GM10248 (cell line): ENCODE measurements at regions not wholly inside any gene's neighbourhood (a gene's known extent, or its start where the extent isn't known, plus 50 kb on each side); places are given as distances from the start of the nearest gene placed in this dataset.

Experiments used
- CTCF ChIA-PET: fragments of 300-600 bp; sonication (Branson Sonifier 250); formaldehyde crosslinking; extraction: SDS; loops from one replicate; lab custom pipeline; 2021; ENCODE audit warnings: antibody characterized with exemption; lab: Yijun Ruan, JAX
- POLR2A ChIA-PET: fragments of 350-650 bp; sonication (Branson Sonifier 250); formaldehyde crosslinking; extraction: SDS; loops from one replicate; lab custom pipeline; 2020; ENCODE audit warnings: antibody characterized with exemption; lab: Yijun Ruan, JAX
- DNase-seq: peaks from one replicate; pipeline ENCODE4 v3.0.0; 2012; ENCODE audit errors: extremely low spot score
- TF ChIP-seq, protein P1 (sequence below): IDR thresholded peaks from 2 replicates; pipeline ENCODE4 v1.5.1; 2012; ENCODE audit warnings: mild to moderate bottlenecking, low read depth; ENCODE audit errors: extremely low read depth, missing control alignments, control extremely low read depth

DNA sequence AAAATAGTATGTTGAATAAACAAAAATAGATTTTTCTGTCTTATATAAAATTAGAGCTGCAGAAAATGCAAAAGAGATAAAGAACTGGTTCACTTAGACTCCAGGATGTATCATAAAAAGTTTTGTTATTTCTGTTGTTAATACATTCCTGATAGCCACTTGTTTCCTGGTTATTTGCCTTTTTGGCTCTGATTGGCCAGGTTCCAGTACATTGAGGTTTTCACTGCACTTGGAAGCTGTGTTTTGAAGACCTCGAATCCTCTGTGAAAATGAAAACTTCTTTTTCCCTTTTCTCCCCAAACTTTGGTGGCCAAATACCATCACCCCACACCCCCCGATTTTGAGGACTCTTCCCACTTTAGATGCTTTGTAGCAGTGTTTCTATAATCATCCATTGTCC lies 525.3 kb downstream of the MED13L start:
- DNase-seq: no peak
- CTCF ChIA-PET: interaction anchor here (1.1 to 2.4 kb wide), 3 partner anchors 10 to 1772 kb away, joined by 5 to 8 read pairs (median 7); no protein-coding TSS in a partner anchor
- TF ChIP-seq, protein P1, sequence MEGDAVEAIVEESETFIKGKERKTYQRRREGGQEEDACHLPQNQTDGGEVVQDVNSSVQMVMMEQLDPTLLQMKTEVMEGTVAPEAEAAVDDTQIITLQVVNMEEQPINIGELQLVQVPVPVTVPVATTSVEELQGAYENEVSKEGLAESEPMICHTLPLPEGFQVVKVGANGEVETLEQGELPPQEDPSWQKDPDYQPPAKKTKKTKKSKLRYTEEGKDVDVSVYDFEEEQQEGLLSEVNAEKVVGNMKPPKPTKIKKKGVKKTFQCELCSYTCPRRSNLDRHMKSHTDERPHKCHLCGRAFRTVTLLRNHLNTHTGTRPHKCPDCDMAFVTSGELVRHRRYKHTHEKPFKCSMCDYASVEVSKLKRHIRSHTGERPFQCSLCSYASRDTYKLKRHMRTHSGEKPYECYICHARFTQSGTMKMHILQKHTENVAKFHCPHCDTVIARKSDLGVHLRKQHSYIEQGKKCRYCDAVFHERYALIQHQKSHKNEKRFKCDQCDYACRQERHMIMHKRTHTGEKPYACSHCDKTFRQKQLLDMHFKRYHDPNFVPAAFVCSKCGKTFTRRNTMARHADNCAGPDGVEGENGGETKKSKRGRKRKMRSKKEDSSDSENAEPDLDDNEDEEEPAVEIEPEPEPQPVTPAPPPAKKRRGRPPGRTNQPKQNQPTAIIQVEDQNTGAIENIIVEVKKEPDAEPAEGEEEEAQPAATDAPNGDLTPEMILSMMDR: no peak
- POLR2A ChIA-PET: no interaction called here

DNA sequence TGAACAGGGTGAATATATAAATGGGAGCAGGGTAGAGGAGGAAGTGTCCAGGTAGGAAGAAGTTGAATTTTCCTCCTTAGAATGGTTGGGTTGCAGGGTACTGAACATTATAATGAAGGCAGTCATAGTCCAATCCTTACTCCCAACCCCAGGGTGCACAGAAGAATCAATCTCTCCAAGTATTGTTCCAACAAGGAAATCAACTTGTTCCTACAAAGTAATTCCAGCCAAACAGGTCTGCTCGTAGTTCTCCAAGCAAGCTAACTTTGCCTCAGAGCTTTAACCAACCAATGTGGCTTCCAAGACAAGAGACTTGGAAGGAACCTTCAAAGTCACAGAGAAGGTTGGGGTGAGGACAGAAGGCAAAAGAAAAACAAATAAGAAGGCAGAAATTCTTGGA lies 527.2 kb downstream of the MED13L start:
- CTCF ChIA-PET: no interaction called here
- no peak for DNase-seq
- TF ChIP-seq, protein P1: no peak
- POLR2A ChIA-PET: no interaction called here

DNA sequence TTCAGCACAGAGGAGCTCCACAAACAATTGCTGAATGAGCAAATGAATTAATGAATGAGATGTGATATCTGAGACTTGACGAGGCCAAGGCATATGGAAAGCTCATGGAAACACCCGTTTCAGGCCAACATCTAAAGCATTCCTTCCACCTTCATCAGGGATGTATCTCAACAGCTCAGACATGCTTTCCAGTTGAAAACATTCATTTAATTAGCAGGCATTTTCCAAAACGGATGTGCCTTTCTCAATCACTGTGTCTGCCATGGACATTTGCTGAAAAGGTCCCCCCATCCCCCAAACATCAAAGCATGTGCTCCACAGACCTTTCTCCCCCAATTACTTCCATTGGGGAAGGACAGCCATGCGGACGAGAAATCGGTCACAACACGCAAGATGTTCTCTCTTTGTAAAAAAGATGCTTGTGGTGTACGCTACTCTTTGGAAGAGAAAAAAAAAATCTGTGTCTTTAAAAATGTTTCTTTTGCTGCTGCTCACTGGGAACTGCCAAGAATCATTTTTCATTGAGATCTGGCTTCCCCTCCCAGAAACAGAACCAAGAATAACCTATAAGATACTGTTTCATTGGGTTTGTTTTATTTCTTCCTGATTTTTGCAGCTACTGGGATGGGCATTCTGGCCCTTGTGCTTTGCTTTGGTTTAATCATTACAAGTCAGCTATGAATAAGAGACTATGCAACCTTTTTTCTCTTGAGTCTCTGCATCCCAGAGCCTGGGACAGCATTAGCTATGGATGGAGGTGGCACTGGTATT lies 528.2 kb downstream of the MED13L start:
- TF ChIP-seq, protein P1: no peak
- POLR2A ChIA-PET: no interaction called here
- DNase-seq: no peak
- CTCF ChIA-PET: interaction anchor here (1.1 to 2.0 kb wide), 4 partner anchors 9 to 1769 kb away, joined by 3 to 7 read pairs (median 4); no protein-coding TSS in a partner anchor

DNA sequence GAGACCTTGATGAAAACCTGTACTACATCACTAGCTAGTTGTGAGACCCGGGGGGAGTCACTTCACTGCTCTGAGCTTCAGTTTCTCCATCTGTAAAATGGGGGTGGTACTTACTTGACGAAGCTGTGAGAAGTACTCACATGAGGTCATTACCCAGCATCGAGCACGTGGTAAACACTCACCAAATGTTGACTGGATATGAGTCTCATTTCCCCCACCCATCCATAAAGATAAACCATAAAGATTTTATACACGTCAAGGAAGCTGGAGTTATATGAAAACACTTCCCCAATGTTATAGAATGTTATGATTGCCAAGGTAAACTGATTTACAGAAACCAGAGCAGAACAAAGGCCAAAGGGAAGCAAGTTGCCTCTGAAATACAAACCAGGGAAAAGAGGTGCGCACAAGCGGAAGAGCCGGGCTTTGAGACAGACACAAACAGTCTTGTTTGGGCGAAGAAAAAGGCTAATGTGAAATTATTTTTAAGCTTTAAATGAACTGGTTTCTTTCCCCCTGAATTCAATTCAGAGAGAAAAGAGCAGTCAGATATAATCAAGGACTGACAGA lies 536.8 kb downstream of the MED13L start:
- POLR2A ChIA-PET: no interaction called here
- CTCF ChIA-PET: interaction anchor here (0.9 to 1.7 kb wide), 3 partner anchors 8 to 12 kb away, joined by 4 to 7 read pairs (median 4); no protein-coding TSS in a partner anchor
- no peak for DNase-seq
- TF ChIP-seq, protein P1: no peak

DNA sequence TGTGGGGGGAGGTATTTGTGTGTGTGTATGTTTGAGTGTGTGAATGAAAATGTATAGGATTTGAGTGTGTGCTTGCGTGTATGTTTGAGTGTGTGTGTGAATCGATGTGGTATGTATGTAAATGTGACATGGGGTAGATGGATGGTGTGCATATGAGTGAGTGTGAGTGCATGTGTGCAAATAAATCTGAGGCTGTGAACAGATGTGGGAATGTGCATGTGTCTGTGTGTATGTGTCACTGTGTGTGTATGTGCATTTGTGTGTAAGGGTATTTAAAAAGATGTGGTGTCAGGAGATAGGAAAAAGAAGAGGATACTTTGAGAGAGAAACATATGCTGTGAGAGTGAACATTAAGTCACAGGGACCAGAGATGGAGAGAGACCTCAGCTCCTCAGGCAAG lies 539.6 kb downstream of the MED13L start:
- ChIA-PET CTCF (interaction anchor here (0.7 kb wide), 1 partner anchor 11 kb away, joined by 3 read pairs; no protein-coding TSS in a partner anchor), POLR2A (no interaction called here)
- no peak for DNase-seq
- TF ChIP-seq, protein P1: no peak

DNA sequence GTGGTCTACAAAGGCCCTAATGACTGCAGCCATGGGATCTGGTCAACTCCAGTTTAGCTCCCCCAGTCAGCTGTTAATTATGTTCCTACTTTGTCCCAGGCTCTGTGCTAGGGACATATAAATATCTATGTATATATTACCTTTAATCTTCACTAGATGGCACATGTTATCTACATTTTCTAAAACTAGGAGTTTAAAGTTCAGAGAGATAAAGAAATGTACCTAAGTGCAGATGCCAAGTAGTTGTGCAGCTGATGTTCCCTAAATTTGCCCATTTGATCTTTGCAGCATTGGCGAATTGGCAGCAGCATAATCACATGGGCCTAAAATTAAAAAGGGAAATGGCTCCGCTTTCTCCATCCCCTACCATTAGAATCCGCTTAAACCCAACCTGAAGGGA lies 541.1 kb downstream of the MED13L start:
- no peak for DNase-seq
- TF ChIP-seq, protein P1: no peak
- ChIA-PET POLR2A (no interaction called here), CTCF (no interaction called here)
